ENCODE measurements at regions not wholly inside any gene's neighbourhood (a gene's known extent, or its start where the extent isn't known, plus 50 kb on each side); places are given as distances from the start of the nearest gene placed in this dataset.
"Not testable (repeated sequence)": the region's sequence is repeated elsewhere in the genome, so short reads cannot be mapped to it uniquely, and the experiment has no call there.

DNA sequence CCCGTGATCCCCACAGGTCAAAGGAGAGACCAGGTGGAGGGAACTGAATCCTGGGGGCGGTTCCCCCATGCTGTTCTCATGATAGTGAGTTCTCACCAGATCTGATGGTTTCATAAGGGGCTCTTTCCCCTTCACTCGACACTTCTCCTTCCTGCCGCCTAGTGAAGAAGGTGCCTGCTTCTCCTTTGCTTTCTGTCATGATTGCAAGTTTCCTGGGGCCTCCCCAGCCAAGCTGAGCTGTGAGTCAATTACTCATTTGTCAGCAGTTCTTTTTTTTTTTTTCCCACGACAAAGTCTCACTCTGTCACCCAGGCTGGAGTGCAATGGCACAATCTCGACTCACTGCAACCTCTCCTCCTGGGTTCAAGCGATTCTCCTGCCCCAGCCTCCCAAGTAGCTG lies 1530.4 kb downstream of the BRD1 start:
- no peak overlapping the region for H3K9ac ChIP-seq (ENCODE audit: low read depth, low read length, poor library complexity, severe bottlenecking)
- H3K4me2 ChIP-seq (ENCODE audit: low read depth, low read length, poor library complexity, severe bottlenecking), result no peak overlapping the region
- peaks cover 4% of the 10 kb centered on the region; the same call in 1 of the 2 replicates for H3K9me3 ChIP-seq (ENCODE audit: insufficient read depth, low read depth, low read length)
- H2AFZ ChIP-seq (ENCODE audit: low read length), result no peak overlapping the region
- H3K79me2 ChIP-seq (ENCODE audit: insufficient read depth, low read length), result no peaks in the 10 kb centered on the region
- no peaks in the 10 kb centered on the region for H3K9me2 ChIP-seq (replicated peaks; ENCODE audit: low read depth, low read length)
- H3K27me3 ChIP-seq (ENCODE audit: insufficient read depth, low read length, poor library complexity, severe bottlenecking), result no peaks in the 10 kb centered on the region
- TF ChIP-seq EZH2phosphoT487 (IDR thresholded peaks at IDR 0.05; ENCODE audit: borderline replicate concordance), result no peak
- TF ChIP-seq, protein P1, sequence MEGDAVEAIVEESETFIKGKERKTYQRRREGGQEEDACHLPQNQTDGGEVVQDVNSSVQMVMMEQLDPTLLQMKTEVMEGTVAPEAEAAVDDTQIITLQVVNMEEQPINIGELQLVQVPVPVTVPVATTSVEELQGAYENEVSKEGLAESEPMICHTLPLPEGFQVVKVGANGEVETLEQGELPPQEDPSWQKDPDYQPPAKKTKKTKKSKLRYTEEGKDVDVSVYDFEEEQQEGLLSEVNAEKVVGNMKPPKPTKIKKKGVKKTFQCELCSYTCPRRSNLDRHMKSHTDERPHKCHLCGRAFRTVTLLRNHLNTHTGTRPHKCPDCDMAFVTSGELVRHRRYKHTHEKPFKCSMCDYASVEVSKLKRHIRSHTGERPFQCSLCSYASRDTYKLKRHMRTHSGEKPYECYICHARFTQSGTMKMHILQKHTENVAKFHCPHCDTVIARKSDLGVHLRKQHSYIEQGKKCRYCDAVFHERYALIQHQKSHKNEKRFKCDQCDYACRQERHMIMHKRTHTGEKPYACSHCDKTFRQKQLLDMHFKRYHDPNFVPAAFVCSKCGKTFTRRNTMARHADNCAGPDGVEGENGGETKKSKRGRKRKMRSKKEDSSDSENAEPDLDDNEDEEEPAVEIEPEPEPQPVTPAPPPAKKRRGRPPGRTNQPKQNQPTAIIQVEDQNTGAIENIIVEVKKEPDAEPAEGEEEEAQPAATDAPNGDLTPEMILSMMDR (conservative IDR thresholded peaks at IDR 0.05; ENCODE audit: low read length), result no peak
- no peak overlapping the region for H3K4me3 ChIP-seq (ENCODE audit: low read length, poor library complexity, severe bottlenecking)
- H4K20me1 ChIP-seq (ENCODE audit: insufficient read depth, low read length, poor library complexity, severe bottlenecking), result no peaks in the 10 kb centered on the region
- H3K4me1 ChIP-seq (ENCODE audit: insufficient read depth, low read length, poor library complexity, severe bottlenecking), result no peaks in the 10 kb centered on the region
- H3F3A ChIP-seq (ENCODE audit: low read depth), result no peaks in the 10 kb centered on the region
- no peaks in the 10 kb centered on the region for H3K36me3 ChIP-seq (ENCODE audit: insufficient read depth, low read length)

- H3K4me1 ChIP-seq (ENCODE audit: insufficient read depth, low read length, poor library complexity, severe bottlenecking); H2AFZ ChIP-seq (ENCODE audit: low read length); H3K9ac ChIP-seq (ENCODE audit: low read depth, low read length, poor library complexity, severe bottlenecking); H3K36me3 ChIP-seq (ENCODE audit: insufficient read depth, low read length); H3F3A ChIP-seq (ENCODE audit: low read depth); H3K9me2 ChIP-seq (replicated peaks; ENCODE audit: low read depth, low read length); H3K4me3 ChIP-seq (ENCODE audit: low read length, poor library complexity, severe bottlenecking); H3K4me2 ChIP-seq (ENCODE audit: low read depth, low read length, poor library complexity, severe bottlenecking); H3K27me3 ChIP-seq (ENCODE audit: insufficient read depth, low read length, poor library complexity, severe bottlenecking); H3K79me2 ChIP-seq (ENCODE audit: insufficient read depth, low read length); H4K20me1 ChIP-seq (ENCODE audit: insufficient read depth, low read length, poor library complexity, severe bottlenecking); H3K9me3 ChIP-seq (ENCODE audit: insufficient read depth, low read depth, low read length): not testable (repeated sequence)
These were observed 1527.5 kb downstream of the TBC1D22A start for GRCh38 chr22:48289954-48290353.

GRCh38 chr22:48288376-48288940 lies 1526.0 kb downstream of the TBC1D22A start:
- Histone ChIP-seq H3K9me3 (ENCODE audit: insufficient read depth, low read depth, low read length) (peaks cover 4% of the 10 kb centered on the region; the same call in 1 of the 2 replicates), H3K4me1 (ENCODE audit: insufficient read depth, low read length, poor library complexity, severe bottlenecking) (no peaks in the 10 kb centered on the region), H4K20me1 (ENCODE audit: insufficient read depth, low read length, poor library complexity, severe bottlenecking) (no peaks in the 10 kb centered on the region)

More at GRCh38 chr22:48288376-48288940, 1526.0 kb downstream of the TBC1D22A start:
- H3K4me3 ChIP-seq (ENCODE audit: low read length, poor library complexity, severe bottlenecking), result no peak overlapping the region
- H3K9ac ChIP-seq (ENCODE audit: low read depth, low read length, poor library complexity, severe bottlenecking), result no peak overlapping the region
- H3K27me3 ChIP-seq (ENCODE audit: insufficient read depth, low read length, poor library complexity, severe bottlenecking), result no peaks in the 10 kb centered on the region
- H3K9me2 ChIP-seq (replicated peaks; ENCODE audit: low read depth, low read length), result no peaks in the 10 kb centered on the region
- TF ChIP-seq, protein P1 (conservative IDR thresholded peaks at IDR 0.05; ENCODE audit: low read length), result no peak
- TF ChIP-seq EZH2phosphoT487 (IDR thresholded peaks at IDR 0.05; ENCODE audit: borderline replicate concordance), result no peak
- H3K79me2 ChIP-seq (ENCODE audit: insufficient read depth, low read length), result no peaks in the 10 kb centered on the region
- no peaks in the 10 kb centered on the region for H3K36me3 ChIP-seq (ENCODE audit: insufficient read depth, low read length)
- H3K4me2 ChIP-seq (ENCODE audit: low read depth, low read length, poor library complexity, severe bottlenecking), result no peak overlapping the region
- H2AFZ ChIP-seq (ENCODE audit: low read length), result no peak overlapping the region
- no peaks in the 10 kb centered on the region for H3F3A ChIP-seq (ENCODE audit: low read depth)
